ENCODE measurements at regions not wholly inside any gene's neighbourhood (a gene's known extent, or its start where the extent isn't known, plus 50 kb on each side); places are given as distances from the start of the nearest gene placed in this dataset.

GRCh38 chr9:79977510-79978197, 405.9 kb downstream of the TLE4 start:
- no peak for DNase-seq (ENCODE audit: low read depth)

DNA sequence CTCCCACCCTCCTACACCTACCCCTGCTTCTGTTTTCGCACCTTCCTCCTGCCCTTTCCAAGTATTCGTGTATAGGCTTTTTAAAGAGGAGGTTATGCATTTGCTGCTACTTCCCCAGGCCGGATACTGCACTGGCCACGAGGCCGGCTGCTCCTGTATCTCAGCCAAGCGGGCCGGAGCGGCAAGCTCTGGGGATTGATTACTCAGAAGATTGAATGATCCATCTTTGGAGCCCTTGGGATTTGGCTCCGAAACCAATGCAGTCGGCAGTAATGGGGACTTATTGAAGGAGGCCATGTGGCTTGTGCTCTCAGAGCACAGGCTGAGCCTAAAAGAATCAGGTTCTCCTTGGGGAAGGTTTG, 405.3 kb downstream of the TLE4 start:
- no peak for DNase-seq (ENCODE audit: low read depth)

DNA sequence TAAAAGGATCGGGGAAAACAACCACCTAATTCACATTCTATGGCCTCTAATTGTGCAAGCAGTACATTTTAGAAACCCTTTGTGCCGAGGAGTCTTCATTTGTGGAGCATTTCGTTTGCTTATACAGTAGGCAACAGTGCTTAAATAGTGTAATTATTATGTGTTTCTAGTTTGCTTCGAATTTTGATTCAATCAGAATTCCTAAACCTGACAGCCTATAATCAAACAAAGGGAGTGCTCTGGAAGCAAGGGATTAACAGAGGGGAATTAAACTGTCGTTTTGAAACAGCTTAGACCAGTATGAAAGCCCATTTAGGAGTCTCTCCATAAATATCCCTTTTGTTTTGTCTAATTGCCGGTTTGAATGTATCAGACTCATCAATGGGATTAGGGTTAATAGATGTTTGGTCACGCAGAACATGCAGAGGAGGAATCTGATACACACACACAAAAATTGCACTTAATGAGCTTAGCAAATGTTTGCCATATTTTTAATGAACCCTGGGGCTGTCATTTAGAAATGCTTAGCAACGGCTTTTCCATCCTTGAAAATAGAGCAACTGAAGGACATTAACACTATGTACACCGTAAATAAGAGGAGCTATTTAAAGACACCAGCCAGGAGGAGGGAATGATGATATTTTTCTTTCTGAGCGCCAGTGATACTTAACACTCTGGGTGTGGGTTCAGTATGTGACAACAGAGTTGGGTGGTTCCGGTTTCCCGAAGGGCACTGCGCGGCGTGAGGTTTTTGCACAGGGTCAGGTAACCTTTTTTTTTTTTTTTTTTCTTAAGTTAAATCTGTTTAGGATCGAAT, 404.7 kb downstream of the TLE4 start:
- DNase-seq (ENCODE audit: low read depth) = no peak

DNA sequence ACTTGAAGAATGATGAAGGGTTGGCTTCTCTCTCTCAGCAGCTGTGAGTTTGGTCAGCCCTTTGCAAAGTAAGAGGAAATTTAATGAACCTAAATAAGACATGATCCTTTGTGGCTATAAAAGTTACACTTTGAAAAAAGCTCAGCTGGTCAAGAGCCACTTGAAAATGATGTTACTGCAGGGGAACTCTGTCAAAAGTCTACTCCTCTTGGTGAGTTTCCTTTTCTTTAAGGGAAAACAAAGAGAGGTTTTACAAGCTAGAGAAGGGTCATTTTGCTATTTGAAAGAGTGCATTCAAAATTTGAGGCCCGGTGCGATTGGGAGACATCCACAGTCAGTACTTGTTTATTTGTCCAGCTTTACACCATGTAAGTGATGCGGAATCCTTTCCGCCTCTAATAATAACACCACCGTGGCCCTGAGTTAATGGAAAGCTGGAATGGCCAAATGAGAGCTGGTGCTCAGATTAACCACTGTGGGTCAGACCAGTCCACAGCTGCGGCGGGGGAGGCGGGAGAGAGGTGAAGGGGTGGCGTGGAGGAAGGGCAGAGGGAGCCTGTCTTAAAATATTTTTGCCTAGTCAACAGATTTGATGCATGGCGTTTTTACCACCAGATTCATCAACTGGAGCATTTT, 404.0 kb downstream of the TLE4 start:
- DNase-seq (ENCODE audit: low read depth) = peak; percentile 92

GRCh38 chr9:79974806-79975422, 403.1 kb downstream of the TLE4 start:
- peak; percentile 20 for DNase-seq (ENCODE audit: low read depth)

- no peak for DNase-seq (ENCODE audit: low read depth)
These were observed 401.9 kb downstream of the TLE4 start for GRCh38 chr9:79973627-79974026.

- DNase-seq (ENCODE audit: low read depth) = no peak
These were observed 398.3 kb downstream of the TLE4 start for GRCh38 chr9:79970146-79970425.

- no peak for DNase-seq (ENCODE audit: low read depth)
These were observed 397.8 kb downstream of the TLE4 start for GRCh38 chr9:79969393-79970145.

GRCh38 chr9:79968533-79968932, 396.8 kb downstream of the TLE4 start:
- DNase-seq (ENCODE audit: low read depth) = no peak

DNA sequence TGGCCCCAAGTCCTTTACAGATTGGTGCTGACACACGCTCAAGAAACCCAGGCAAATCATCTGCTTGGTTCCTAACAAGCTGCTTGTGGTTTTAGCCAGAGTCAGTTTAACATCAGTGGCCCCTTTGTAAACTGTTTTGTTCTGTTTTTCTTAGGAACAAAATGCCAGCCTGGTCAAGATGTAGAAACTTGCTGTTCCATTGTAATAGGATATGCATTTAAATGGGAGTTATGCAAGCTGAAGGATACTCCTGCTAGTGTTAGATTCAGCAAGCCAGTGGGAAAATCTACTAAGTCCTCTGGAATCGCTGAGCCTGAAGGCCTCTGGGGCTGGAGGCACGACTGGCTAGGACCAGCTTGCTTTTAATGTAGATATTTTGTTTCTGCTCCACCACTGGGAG, 391.1 kb downstream of the TLE4 start:
- DNase-seq (ENCODE audit: low read depth) = peak; percentile 51

DNA sequence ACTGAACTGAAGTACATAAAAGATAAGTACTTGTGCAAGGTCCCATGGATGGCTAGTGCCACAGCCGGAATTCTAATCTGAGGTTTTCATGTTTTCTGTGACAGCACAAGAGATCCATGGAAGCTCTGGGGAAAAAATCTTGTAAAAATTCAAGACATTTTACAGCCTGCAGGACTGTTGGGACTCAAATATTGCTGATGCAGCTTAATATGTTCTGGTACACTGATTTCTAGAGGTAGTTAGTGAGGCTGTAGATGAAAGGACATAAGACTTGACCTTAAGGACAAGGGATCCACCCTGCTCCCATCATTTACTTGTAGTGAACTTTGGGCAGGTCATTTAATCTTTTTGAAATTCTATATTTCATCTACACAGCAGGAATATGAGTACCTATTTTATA, 390.4 kb downstream of the TLE4 start:
- no peak for DNase-seq (ENCODE audit: low read depth)

GRCh38 chr9:79955300-79955699, 383.5 kb downstream of the TLE4 start:
- DNase-seq (ENCODE audit: low read depth) = no peak

DNA sequence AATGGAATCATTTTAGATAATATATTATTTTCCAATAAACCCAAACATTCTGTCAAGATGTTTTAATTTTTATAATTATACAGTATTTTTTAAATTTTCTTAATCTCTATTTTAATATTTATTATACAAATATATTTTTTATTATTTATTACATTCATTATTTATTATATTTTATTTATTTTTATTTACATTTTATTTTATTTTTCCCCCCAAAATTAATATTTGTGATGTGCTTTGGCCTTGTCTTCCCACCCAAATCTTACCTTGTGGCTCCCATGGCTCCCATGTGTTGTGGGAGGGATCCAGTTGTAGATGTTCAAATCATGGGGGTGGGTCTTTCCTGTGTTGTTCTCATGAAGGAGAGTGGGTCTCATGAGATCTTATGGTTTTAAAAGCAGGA, 382.1 kb downstream of the TLE4 start:
- DNase-seq (ENCODE audit: low read depth) = no peak

GRCh38 chr9:79952401-79952800, 380.6 kb downstream of the TLE4 start:
- no peak for DNase-seq (ENCODE audit: low read depth)

GRCh38 chr9:79946712-79947111, 374.9 kb downstream of the TLE4 start:
- DNase-seq (ENCODE audit: low read depth) = peak; percentile 18

- no peak for DNase-seq (ENCODE audit: low read depth)
These were observed 373.7 kb downstream of the TLE4 start for GRCh38 chr9:79945495-79945894.

DNA sequence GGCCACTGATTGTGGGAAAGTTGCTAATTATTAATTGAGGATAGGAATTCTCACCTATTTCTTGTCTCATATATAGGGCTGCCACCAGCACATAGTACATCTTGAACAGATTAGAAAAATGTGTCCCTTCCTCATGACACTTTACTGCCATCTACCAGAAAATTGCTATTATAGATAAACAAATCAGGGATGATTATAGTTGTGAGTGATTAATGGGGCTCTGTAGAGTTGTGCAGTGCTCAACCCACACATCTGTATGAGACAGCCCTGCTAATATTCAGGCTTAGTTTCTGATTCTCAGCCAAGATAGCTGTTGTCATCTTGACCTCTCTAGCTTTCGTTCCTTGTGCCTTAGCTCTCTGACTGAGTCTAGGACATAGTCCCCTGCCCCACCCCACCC, 373.3 kb downstream of the TLE4 start:
- DNase-seq (ENCODE audit: low read depth) = no peak

DNA sequence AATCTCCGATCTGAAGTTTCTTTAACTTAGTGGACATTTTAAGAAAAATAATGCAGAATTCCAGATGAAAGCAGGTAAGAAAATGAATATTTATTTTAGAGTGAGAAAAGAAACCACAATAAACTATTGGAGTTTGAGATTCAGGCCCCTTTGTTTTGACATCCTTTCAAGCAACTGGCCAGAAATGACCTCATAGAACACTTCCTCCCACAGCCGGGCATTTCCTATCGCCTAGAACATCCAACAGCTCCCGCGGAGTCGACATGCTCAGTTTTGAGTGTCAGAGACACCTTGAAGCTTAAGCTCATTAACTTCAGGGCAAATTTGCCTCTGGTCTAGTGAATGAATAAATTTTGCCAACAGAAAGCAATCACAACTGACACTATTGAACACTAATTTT, 369.2 kb downstream of the TLE4 start:
- no peak for DNase-seq (ENCODE audit: low read depth)

- peak; percentile 15 for DNase-seq (ENCODE audit: low read depth)
These were observed 368.1 kb downstream of the TLE4 start for GRCh38 chr9:79939819-79940218.

DNA sequence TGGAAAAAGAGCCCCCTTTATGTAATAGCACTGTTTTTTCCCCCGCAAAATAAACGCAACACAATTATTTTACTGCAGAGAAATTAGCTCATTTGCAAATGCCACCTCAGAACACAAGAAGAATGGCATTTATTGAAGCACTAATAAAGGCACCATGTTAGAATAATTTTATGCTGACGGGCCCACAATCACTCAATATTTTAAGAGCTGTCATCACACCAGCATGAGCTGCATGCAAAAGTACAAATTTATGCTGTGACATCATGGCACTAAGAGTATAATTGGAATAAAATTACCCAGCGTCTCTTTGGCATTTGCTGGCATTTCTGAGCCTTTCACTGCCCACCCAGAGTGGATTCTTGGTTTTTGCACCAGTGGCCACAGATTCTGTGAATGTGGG, 364.6 kb downstream of the TLE4 start:
- DNase-seq (ENCODE audit: low read depth) = no peak

- no peak for DNase-seq (ENCODE audit: low read depth)
These were observed 357.5 kb downstream of the TLE4 start for GRCh38 chr9:79929285-79929684.

Data from myocyte (in vitro differentiated cells).